ENCODE measurements at regions not wholly inside any gene's neighbourhood (a gene's known extent, or its start where the extent isn't known, plus 50 kb on each side); places are given as distances from the start of the nearest gene placed in this dataset.
"Not testable (repeated sequence)": the region's sequence is repeated elsewhere in the genome, so short reads cannot be mapped to it uniquely, and the experiment has no call there.

DNA sequence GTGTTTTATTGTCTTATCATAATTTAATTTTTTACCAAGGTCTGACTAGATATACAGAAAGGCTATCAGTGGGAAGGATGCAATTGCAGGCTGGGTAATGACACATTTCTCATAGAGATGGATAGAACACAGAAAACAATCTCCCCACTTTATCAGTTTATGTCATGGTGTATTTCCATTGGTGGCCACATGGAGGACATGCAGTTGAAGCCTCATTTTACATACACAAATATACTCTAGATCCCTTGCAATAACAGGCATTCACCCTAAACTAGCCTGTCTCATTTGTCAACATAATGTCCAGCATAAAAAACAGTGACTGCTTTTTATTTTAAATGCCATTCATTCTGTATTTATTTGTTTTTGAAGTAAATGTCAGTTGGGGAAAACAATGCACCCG is 526.3 kb downstream of the GABRG2 start:
- TF ChIP-seq CTCF (IDR thresholded peaks at IDR 0.05): no peak
- no peak for DNase-seq (ENCODE audit: low spot score)
- H3K36me3 ChIP-seq: no peaks in the 10 kb centered on the region

GRCh38 chr5:162603443-162604070 is 536.0 kb downstream of the GABRG2 start:
- DNase-seq (ENCODE audit: low spot score): no peak
- H3K27me3 ChIP-seq: no peaks in the 10 kb centered on the region
- H3K36me3 ChIP-seq: no peaks in the 10 kb centered on the region
- H3K9me3 ChIP-seq: peaks cover 0 to 22% of the 10 kb centered on the region in 2 donors
- no peaks in the 10 kb centered on the region for H3K4me1 ChIP-seq
- H3K27ac ChIP-seq: no peak overlapping the region
- H3K4me3 ChIP-seq: no peak overlapping the region
- TF ChIP-seq CTCF (IDR thresholded peaks at IDR 0.05): no peak

More for the DNA sequence above, 526.3 kb downstream of the GABRG2 start:
- Histone ChIP-seq H3K27me3 (no peaks in the 10 kb centered on the region), H3K9me3 (no peaks in the 10 kb centered on the region), H3K4me1 (no peaks in the 10 kb centered on the region), H3K27ac (no peak overlapping the region), H3K4me3 (no peak overlapping the region)

DNA sequence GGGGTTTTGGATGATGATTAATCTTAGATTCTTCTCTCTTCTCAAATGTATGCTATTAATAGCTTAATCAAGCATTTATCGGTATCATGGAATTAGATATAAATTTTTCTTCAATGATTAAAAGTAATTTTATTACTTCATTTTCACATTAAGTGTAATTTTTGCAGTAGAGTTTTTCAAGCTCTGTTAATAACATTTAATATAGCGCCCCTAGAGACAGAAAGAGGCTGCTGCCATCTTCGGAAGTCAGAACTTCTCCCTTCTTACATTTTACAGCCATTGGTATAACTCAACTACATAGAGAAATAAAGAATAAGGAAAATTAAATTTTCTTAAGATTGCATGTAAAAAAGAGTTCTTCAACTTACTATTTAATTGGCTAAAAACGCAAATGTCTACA is 540.3 kb downstream of the GABRG2 start:
- DNase-seq (ENCODE audit: low spot score): no peak
- no peaks in the 10 kb centered on the region for H3K36me3 ChIP-seq

DNA sequence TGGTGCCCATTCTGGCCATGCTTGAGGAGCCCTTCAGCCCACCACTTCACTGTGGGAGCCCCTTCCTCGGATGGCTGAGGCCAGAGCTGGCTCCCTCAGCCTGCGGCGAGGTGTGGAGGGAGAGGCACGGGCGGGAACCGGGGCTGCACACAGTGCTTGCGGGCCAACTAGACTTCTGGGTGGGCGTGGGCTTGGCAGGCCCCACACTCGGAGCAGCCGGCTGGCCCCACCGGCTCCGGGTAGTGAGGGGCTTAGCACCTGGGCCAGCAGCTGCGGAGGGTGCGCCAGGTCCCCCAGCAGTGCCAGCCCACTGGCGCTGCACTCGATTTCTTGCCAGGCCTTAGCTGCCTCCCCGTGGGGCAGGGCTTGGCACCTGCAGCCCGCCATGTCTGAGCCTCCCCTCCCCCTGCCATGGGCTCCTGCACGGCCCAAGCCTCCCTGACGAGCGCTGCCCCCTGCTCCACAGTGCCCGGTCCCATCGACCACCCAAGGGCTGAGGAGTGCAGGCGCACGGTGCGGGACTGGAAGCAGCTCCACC is 554.2 kb downstream of the GABRG2 start:
- H3K9me3 ChIP-seq; H3K27ac ChIP-seq; H3K4me3 ChIP-seq; H3K36me3 ChIP-seq; H3K27me3 ChIP-seq; H3K4me1 ChIP-seq; DNase-seq (ENCODE audit: low spot score): not testable (repeated sequence)

More for the DNA sequence above, 540.3 kb downstream of the GABRG2 start:
- no peaks in the 10 kb centered on the region for H3K27me3 ChIP-seq
- peaks cover 0 to 3% of the 10 kb centered on the region in 2 donors for H3K9me3 ChIP-seq
- no peak for TF ChIP-seq CTCF (IDR thresholded peaks at IDR 0.05)
- no peaks in the 10 kb centered on the region for H3K4me1 ChIP-seq
- no peak overlapping the region for H3K4me3 ChIP-seq
- H3K27ac ChIP-seq: no peak overlapping the region

GRCh38 chr5:162624110-162624509 is 556.5 kb downstream of the GABRG2 start:
- Histone ChIP-seq H3K4me3 (no peak overlapping the region), H3K27ac (no peak overlapping the region), H3K27me3 (no peaks in the 10 kb centered on the region), H3K36me3 (no peaks in the 10 kb centered on the region), H3K9me3 (peaks cover 0 to 16% of the 10 kb centered on the region in 2 donors), H3K4me1 (no peaks in the 10 kb centered on the region)
- no peak for TF ChIP-seq CTCF (IDR thresholded peaks at IDR 0.05)
- DNase-seq (ENCODE audit: low spot score): no peak

DNA sequence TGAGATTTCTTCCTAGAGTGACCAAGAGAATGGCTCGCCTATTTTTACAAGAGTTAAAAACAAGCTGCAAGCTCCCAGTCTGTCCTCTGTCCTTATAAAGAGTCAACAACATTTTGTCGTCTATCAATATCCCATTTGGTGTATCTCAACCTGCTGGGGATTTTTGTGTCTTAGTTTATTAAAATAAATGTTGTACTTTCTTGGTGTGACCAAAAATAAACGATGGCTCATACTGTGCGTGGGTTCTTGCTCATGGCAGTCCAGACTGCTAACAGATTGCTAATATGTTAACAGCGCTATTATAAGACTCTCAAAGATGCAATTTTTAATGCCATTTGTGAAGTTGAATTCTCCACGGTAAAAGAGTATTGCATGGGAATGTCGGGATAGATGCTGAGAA is 569.9 kb downstream of the GABRG2 start:
- Histone ChIP-seq H3K4me1 (no peaks in the 10 kb centered on the region), H3K36me3 (no peaks in the 10 kb centered on the region), H3K4me3 (no peak overlapping the region), H3K9me3 (peaks cover 7 to 28% of the 10 kb centered on the region in 2 donors), H3K27ac (no peak overlapping the region), H3K27me3 (no peaks in the 10 kb centered on the region)
- TF ChIP-seq CTCF (IDR thresholded peaks at IDR 0.05): no peak
- no peak for DNase-seq (ENCODE audit: low spot score)
